HPDE6-E6E7 (cell line): ENCODE measurements at regions not wholly inside any gene's neighbourhood (a gene's known extent, or its start where the extent isn't known, plus 50 kb on each side); places are given as distances from the start of the nearest gene placed in this dataset.
"Not testable (repeated sequence)": the region's sequence is repeated elsewhere in the genome, so short reads cannot be mapped to it uniquely, and the experiment has no call there.

Experiments used
- DNase-seq: peaks from one replicate; pipeline ENCODE4 v3.0.0; 2011; ENCODE audit warnings: missing footprints; ENCODE audit errors: extremely low spot score

- DNase-seq = no peak
Measured at GRCh38 chr12:76178452-76178851, 94.0 kb upstream of the NAP1L1 start.

- no peak for DNase-seq
Measured at GRCh38 chr12:76177821-76178220, 93.3 kb upstream of the NAP1L1 start.

GRCh38 chr12:76176940-76177339 is 92.5 kb upstream of the NAP1L1 start:
- no peak for DNase-seq

- not testable (repeated sequence) for DNase-seq
Measured at GRCh38 chr12:76175946-76176345, 91.5 kb upstream of the NAP1L1 start.

- DNase-seq = no peak
Measured at GRCh38 chr12:76173756-76174155, 89.3 kb upstream of the NAP1L1 start.

GRCh38 chr12:76158518-76159321 is 74.2 kb upstream of the NAP1L1 start:
- peak; percentile 26 for DNase-seq

- no peak for DNase-seq
Measured at GRCh38 chr12:76156726-76157125, 72.2 kb upstream of the NAP1L1 start.

- DNase-seq = no peak
Measured at GRCh38 chr12:76156314-76156713, 71.8 kb upstream of the NAP1L1 start.

- no peak for DNase-seq
Measured at GRCh38 chr12:76155157-76155670, 70.7 kb upstream of the NAP1L1 start.

GRCh38 chr12:76153616-76154015 is 69.1 kb upstream of the NAP1L1 start:
- DNase-seq = no peak

GRCh38 chr12:76152181-76152807 is 67.8 kb upstream of the NAP1L1 start:
- DNase-seq = no peak

- no peak for DNase-seq
Measured at GRCh38 chr12:76144245-76144549, 59.7 kb upstream of the NAP1L1 start.

GRCh38 chr12:76143343-76144244 is 59.1 kb upstream of the NAP1L1 start:
- no peak for DNase-seq

GRCh38 chr12:76142305-76142704 is 57.8 kb upstream of the NAP1L1 start:
- no peak for DNase-seq

- no peak for DNase-seq
Measured at GRCh38 chr12:76138656-76139055, 54.2 kb upstream of the NAP1L1 start.

- DNase-seq = no peak
Measured at GRCh38 chr12:76137606-76138005, 53.1 kb upstream of the NAP1L1 start.

- DNase-seq = no peak
Measured at GRCh38 chr12:76135456-76135855, 51.0 kb upstream of the NAP1L1 start.
